Keratinocyte (primary cell): ENCODE measurements at regions not wholly inside any gene's neighbourhood (a gene's known extent, or its start where the extent isn't known, plus 50 kb on each side); places are given as distances from the start of the nearest gene placed in this dataset.

Source experiments
- DNase-seq: peaks from one replicate; pipeline ENCODE4 v3.0.0-alpha.2; 2011; ENCODE audit warnings: low read depth, missing footprints, low spot score
- FAIRE-seq: peaks from 2 replicates; lab custom pipeline; 2011; peaks lifted over from hg19 to GRCh38; lab: Jason Lieb, UNC
- H2AFZ ChIP-seq: 2 replicates; pipeline ENCODE4 v1.6.0; 2012; ENCODE audit warnings: low read length, control low read depth, inconsistent platforms; ENCODE audit not compliant: control insufficient read depth
- H3K27ac ChIP-seq: 2 replicates; pipeline ENCODE4 v1.5.1; 2011; ENCODE audit warnings: low read length; ENCODE audit not compliant: control insufficient read depth, insufficient read depth
- H3K27me3 ChIP-seq: 3 replicates; pipeline ENCODE4 v1.6.0; 2011; ENCODE audit warnings: low read length; ENCODE audit not compliant: control insufficient read depth, insufficient read depth; ENCODE audit errors: extremely low read depth
- H3K36me3 ChIP-seq, 2 experiments: 2 replicates in 1 of 2; 3 replicates in 1 of 2; pipeline ENCODE4 v1.5.1; 2011; ENCODE audit warnings: low read length in 2 of 2, mild to moderate bottlenecking in 1 of 2; ENCODE audit not compliant: control insufficient read depth in 2 of 2, insufficient read depth in 2 of 2; ENCODE audit errors: extremely low read depth in 1 of 2
- H3K4me1 ChIP-seq: 3 replicates; pipeline ENCODE4 v1.5.1; 2011; ENCODE audit warnings: low read length; ENCODE audit not compliant: control insufficient read depth, insufficient read depth; ENCODE audit errors: extremely low read depth
- H3K4me2 ChIP-seq: 3 replicates; pipeline ENCODE4 v1.6.0; 2011; ENCODE audit warnings: low read depth, low read length; ENCODE audit not compliant: control insufficient read depth, insufficient read depth; ENCODE audit errors: extremely low read depth
- H3K4me3 ChIP-seq, 3 experiments: fragments of 200-600 bp in 1 of 3; sonication (generic) in 1 of 3; 2 replicates in 2 of 3; 3 replicates in 1 of 3; pipeline ENCODE4 v1.5.1; 2011 to 2016; ENCODE audit warnings: low read length in 3 of 3, mild to moderate bottlenecking in 3 of 3, control low read depth in 2 of 3, inconsistent platforms in 1 of 3, low read depth in 1 of 3, mixed read lengths in 1 of 3, mixed run types in 1 of 3, moderate library complexity in 1 of 3; ENCODE audit not compliant: control insufficient read depth in 2 of 3, insufficient read depth in 2 of 3; ENCODE audit errors: extremely low read depth in 1 of 3
- H3K79me2 ChIP-seq: 2 replicates; pipeline ENCODE4 v1.6.0; 2012; ENCODE audit warnings: low read length; ENCODE audit not compliant: control insufficient read depth, insufficient read depth
- H3K9ac ChIP-seq: 3 replicates; pipeline ENCODE4 v1.6.0; 2011; ENCODE audit warnings: low read length; ENCODE audit not compliant: control insufficient read depth, insufficient read depth; ENCODE audit errors: extremely low read depth
- H3K9me1 ChIP-seq: 3 replicates; pipeline ENCODE4 v1.6.0; 2011; ENCODE audit warnings: low read length; ENCODE audit not compliant: control insufficient read depth, insufficient read depth; ENCODE audit errors: extremely low read depth
- H3K9me3 ChIP-seq: 2 replicates; pipeline ENCODE4 v1.5.1; 2012; ENCODE audit warnings: low read depth, low read length; ENCODE audit not compliant: control insufficient read depth
- H4K20me1 ChIP-seq: 3 replicates; pipeline ENCODE4 v1.6.0; 2011; ENCODE audit warnings: low read length; ENCODE audit not compliant: control insufficient read depth, insufficient read depth; ENCODE audit errors: extremely low read depth
- CTCF ChIP-seq, 3 experiments: IDR thresholded peaks in 1 of 3; conservative IDR thresholded peaks in 1 of 3; optimal IDR thresholded peaks in 1 of 3; 2 replicates in 2 of 3; 3 replicates in 1 of 3; pipeline versions ENCODE3 to v1.5.1; 2011; ENCODE audit warnings: low read length in 3 of 3, mild to moderate bottlenecking in 3 of 3, moderate library complexity in 2 of 3, control low read depth in 1 of 3, inconsistent platforms in 1 of 3; ENCODE audit not compliant: insufficient read depth in 2 of 3; ENCODE audit errors: extremely low read depth in 1 of 3
- EZH2 ChIP-seq: IDR thresholded peaks from one replicate; pipeline ENCODE4 v1.6.1; 2012; ENCODE audit warnings: inconsistent platforms, mild to moderate bottlenecking, low read length, moderate library complexity
- dilution Hi-C: fragments of 300-500 bp; cut with MboI; formaldehyde crosslinking; loops from one replicate; pipeline ENCODE4 v1.7.0; 2020; ENCODE audit warnings: low sequenced_read_pairs; ENCODE audit not compliant: extremely low pct_ligation_motif_present

GRCh38 chr1:199178646-199179045 is 539.8 kb downstream of the PTPRC start:
- TF ChIP-seq EZH2 (no peak), CTCF (optimal IDR thresholded peaks at IDR 0.05 in 1 of 3, IDR thresholded peaks at IDR 0.05 in 1 of 3, conservative IDR thresholded peaks at IDR 0.05 in 1 of 3; ENCODE audit: extremely low read depth in 1 of 3, insufficient read depth in 2 of 3, low read length in 3 of 3) (no peak)

GRCh38 chr1:199182186-199182843 is 543.5 kb downstream of the PTPRC start:
- TF ChIP-seq CTCF (optimal IDR thresholded peaks at IDR 0.05 in 1 of 3, IDR thresholded peaks at IDR 0.05 in 1 of 3, conservative IDR thresholded peaks at IDR 0.05 in 1 of 3; ENCODE audit: extremely low read depth in 1 of 3, insufficient read depth in 2 of 3, low read length in 3 of 3) (no peak), EZH2 (no peak)

More at GRCh38 chr1:199178646-199179045, 539.8 kb downstream of the PTPRC start:
- dilution Hi-C loops, result no loop called here
- Histone ChIP-seq H3K9me3 (no peaks in the 10 kb centered on the region), H3K4me3 (no peak overlapping the region), H3K4me2 (no peak overlapping the region), H3K27me3 (peaks cover 2% of the 10 kb centered on the region), H3K79me2 (no peaks in the 10 kb centered on the region), H2AFZ (no peak overlapping the region), H3K36me3 (no peaks in the 10 kb centered on the region), H3K4me1 (no peaks in the 10 kb centered on the region), H3K9ac (no peak overlapping the region), H4K20me1 (no peaks in the 10 kb centered on the region), H3K9me1 (no peaks in the 10 kb centered on the region), H3K27ac (no peak overlapping the region)
- DNase-seq, result no peak
- no peak for FAIRE-seq

More at GRCh38 chr1:199182186-199182843, 543.5 kb downstream of the PTPRC start:
- no peaks in the 10 kb centered on the region for H4K20me1 ChIP-seq
- H3K9me3 ChIP-seq, result no peaks in the 10 kb centered on the region
- peaks cover 2% of the 10 kb centered on the region for H3K27me3 ChIP-seq
- no peak overlapping the region for H2AFZ ChIP-seq
- no peaks in the 10 kb centered on the region for H3K4me1 ChIP-seq
- FAIRE-seq, result no peak
- dilution Hi-C loops, result no loop called here
- no peak overlapping the region for H3K9ac ChIP-seq
- no peaks in the 10 kb centered on the region for H3K9me1 ChIP-seq
- no peaks in the 10 kb centered on the region for H3K36me3 ChIP-seq
- H3K27ac ChIP-seq, result no peak overlapping the region
- no peaks in the 10 kb centered on the region for H3K79me2 ChIP-seq
- H3K4me3 ChIP-seq, result no peak overlapping the region
- DNase-seq, result no peak
- H3K4me2 ChIP-seq, result no peak overlapping the region
